ENCODE measurements at regions not wholly inside any gene's neighbourhood (a gene's known extent, or its start where the extent isn't known, plus 50 kb on each side); places are given as distances from the start of the nearest gene placed in this dataset.

- Mint-ChIP-seq H3K27me3 (ENCODE audit: unreplicated experiment) (no peaks in the 10 kb centered on the region), H3K4me1 (ENCODE audit: low read depth, unreplicated experiment) (no peaks in the 10 kb centered on the region), H3K27ac (ENCODE audit: unreplicated experiment) (no peak overlapping the region), H3K9me3 (ENCODE audit: unreplicated experiment) (no peaks in the 10 kb centered on the region), H3K4me3 (ENCODE audit: unreplicated experiment) (no peak overlapping the region), H3K36me3 (ENCODE audit: unreplicated experiment) (no peaks in the 10 kb centered on the region)
- DNase-seq: no peak
- no peak for TF ChIP-seq CTCF (IDR thresholded peaks at IDR 0.05; ENCODE audit: partially characterized antibody, unreplicated experiment)
These were observed 455.3 kb upstream of the SGCD start for GRCh38 chr5:155871623-155872022.

- TF ChIP-seq CTCF (IDR thresholded peaks at IDR 0.05; ENCODE audit: partially characterized antibody, unreplicated experiment): no peak
- H3K27me3 Mint-ChIP-seq (ENCODE audit: unreplicated experiment): no peaks in the 10 kb centered on the region
- no peak overlapping the region for H3K27ac Mint-ChIP-seq (ENCODE audit: unreplicated experiment)
- H3K36me3 Mint-ChIP-seq (ENCODE audit: unreplicated experiment): no peaks in the 10 kb centered on the region
- H3K4me3 Mint-ChIP-seq (ENCODE audit: unreplicated experiment): no peak overlapping the region
- no peaks in the 10 kb centered on the region for H3K9me3 Mint-ChIP-seq (ENCODE audit: unreplicated experiment)
- DNase-seq: no peak
- no peaks in the 10 kb centered on the region for H3K4me1 Mint-ChIP-seq (ENCODE audit: low read depth, unreplicated experiment)
These were observed 454.2 kb upstream of the SGCD start for GRCh38 chr5:155872629-155873220.

GRCh38 chr5:155878991-155879575 is 447.9 kb upstream of the SGCD start:
- no peak overlapping the region for H3K27ac Mint-ChIP-seq (ENCODE audit: unreplicated experiment)
- no peaks in the 10 kb centered on the region for H3K9me3 Mint-ChIP-seq (ENCODE audit: unreplicated experiment)
- no peaks in the 10 kb centered on the region for H3K36me3 Mint-ChIP-seq (ENCODE audit: unreplicated experiment)
- H3K27me3 Mint-ChIP-seq (ENCODE audit: unreplicated experiment): no peaks in the 10 kb centered on the region
- DNase-seq: no peak
- no peak for TF ChIP-seq CTCF (IDR thresholded peaks at IDR 0.05; ENCODE audit: partially characterized antibody, unreplicated experiment)
- H3K4me3 Mint-ChIP-seq (ENCODE audit: unreplicated experiment): no peak overlapping the region
- H3K4me1 Mint-ChIP-seq (ENCODE audit: low read depth, unreplicated experiment): no peaks in the 10 kb centered on the region

GRCh38 chr5:155884041-155884440 is 442.9 kb upstream of the SGCD start:
- Mint-ChIP-seq H3K9me3 (ENCODE audit: unreplicated experiment) (no peaks in the 10 kb centered on the region), H3K4me1 (ENCODE audit: low read depth, unreplicated experiment) (peaks cover 2% of the 10 kb centered on the region), H3K36me3 (ENCODE audit: unreplicated experiment) (no peaks in the 10 kb centered on the region), H3K27ac (ENCODE audit: unreplicated experiment) (no peak overlapping the region), H3K27me3 (ENCODE audit: unreplicated experiment) (no peaks in the 10 kb centered on the region), H3K4me3 (ENCODE audit: unreplicated experiment) (no peak overlapping the region)
- TF ChIP-seq CTCF (IDR thresholded peaks at IDR 0.05; ENCODE audit: partially characterized antibody, unreplicated experiment): no peak
- DNase-seq: no peak

- H3K9me3 Mint-ChIP-seq (ENCODE audit: unreplicated experiment): no peaks in the 10 kb centered on the region
- H3K27me3 Mint-ChIP-seq (ENCODE audit: unreplicated experiment): no peaks in the 10 kb centered on the region
- no peaks in the 10 kb centered on the region for H3K36me3 Mint-ChIP-seq (ENCODE audit: unreplicated experiment)
- peaks cover 2% of the 10 kb centered on the region for H3K4me1 Mint-ChIP-seq (ENCODE audit: low read depth, unreplicated experiment)
- no peak for TF ChIP-seq CTCF (IDR thresholded peaks at IDR 0.05; ENCODE audit: partially characterized antibody, unreplicated experiment)
- no peak for DNase-seq
- H3K27ac Mint-ChIP-seq (ENCODE audit: unreplicated experiment): no peak overlapping the region
- H3K4me3 Mint-ChIP-seq (ENCODE audit: unreplicated experiment): no peak overlapping the region
These were observed 441.8 kb upstream of the SGCD start for GRCh38 chr5:155885199-155885598.
